ENCODE measurements at regions not wholly inside any gene's neighbourhood (a gene's known extent, or its start where the extent isn't known, plus 50 kb on each side); places are given as distances from the start of the nearest gene placed in this dataset.
"Not testable (repeated sequence)": the region's sequence is repeated elsewhere in the genome, so short reads cannot be mapped to it uniquely, and the experiment has no call there.

DNA sequence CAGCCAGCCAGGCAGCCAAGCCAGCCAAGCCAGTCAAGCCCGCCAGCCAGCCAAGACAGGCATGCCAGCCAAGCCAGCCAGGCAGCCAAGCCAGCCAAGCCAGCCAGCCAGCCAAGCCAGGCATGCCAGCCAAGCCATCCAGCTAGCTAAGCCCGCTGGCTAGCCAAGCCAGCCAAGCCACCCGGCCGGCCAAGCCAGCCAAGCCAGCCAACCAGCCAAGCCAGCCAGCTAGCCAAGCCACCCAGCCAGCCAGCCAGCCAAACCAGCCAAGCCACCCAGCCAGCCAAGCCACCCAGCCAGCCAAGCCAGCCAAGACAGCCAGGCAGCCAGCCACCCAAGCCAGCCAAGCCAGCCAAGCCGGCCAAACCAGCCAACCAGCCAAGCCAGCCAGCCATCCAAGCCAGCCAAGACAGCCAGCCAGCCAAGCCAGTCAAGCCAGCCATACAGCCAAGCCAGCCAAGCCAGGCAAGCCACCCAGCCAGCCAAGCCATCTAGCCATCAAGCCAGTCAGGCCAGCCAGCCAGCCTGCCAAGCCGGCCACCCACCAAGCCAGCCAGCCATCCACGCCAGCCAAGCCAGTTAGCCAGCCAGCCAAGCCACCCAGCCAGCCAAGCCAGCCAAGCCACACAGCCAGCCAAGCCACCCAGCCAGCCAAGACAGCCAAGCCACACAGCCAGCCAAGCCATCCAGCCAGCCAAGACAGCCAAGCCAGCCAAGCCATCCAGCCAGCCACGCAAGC, 349.2 kb upstream of the PLGLB2 start:
- dilution Hi-C loops (cut with MboI; ENCODE audit: extremely low pct_ligation_motif_present, low sequenced_read_pairs) = not testable (repeated sequence)

GRCh38 chr2:87401726-87402345, 346.1 kb upstream of the PLGLB2 start:
- Histone ChIP-seq H4K20me1 (ENCODE audit: control insufficient read depth, extremely low read depth, insufficient read depth, low read length) (no peaks in the 10 kb centered on the region), H3K36me3 (ENCODE audit: control insufficient read depth in 2 of 2, extremely low read depth in 1 of 2, insufficient read depth in 2 of 2, low read length in 2 of 2) (no peaks in the 10 kb centered on the region), H3K9me3 (ENCODE audit: control insufficient read depth, low read depth, low read length) (no peaks in the 10 kb centered on the region), H3K27ac (ENCODE audit: control insufficient read depth, insufficient read depth, low read length) (no peak overlapping the region), H3K4me3 (ENCODE audit: control insufficient read depth in 2 of 3, extremely low read depth in 1 of 3, insufficient read depth in 2 of 3, low read depth in 1 of 3, low read length in 3 of 3) (no peak overlapping the region), H3K27me3 (ENCODE audit: control insufficient read depth, extremely low read depth, insufficient read depth, low read length) (no peaks in the 10 kb centered on the region), H3K9me1 (ENCODE audit: control insufficient read depth, extremely low read depth, insufficient read depth, low read length) (no peaks in the 10 kb centered on the region), H2AFZ (ENCODE audit: control insufficient read depth, low read length) (no peak overlapping the region), H3K79me2 (ENCODE audit: control insufficient read depth, insufficient read depth, low read length) (no peaks in the 10 kb centered on the region), H3K4me2 (ENCODE audit: control insufficient read depth, extremely low read depth, insufficient read depth, low read depth, low read length) (no peak overlapping the region), H3K9ac (ENCODE audit: control insufficient read depth, extremely low read depth, insufficient read depth, low read length) (no peak overlapping the region), H3K4me1 (ENCODE audit: control insufficient read depth, extremely low read depth, insufficient read depth, low read length) (no peaks in the 10 kb centered on the region)
- dilution Hi-C loops (cut with MboI; ENCODE audit: extremely low pct_ligation_motif_present, low sequenced_read_pairs) = no loop called here
- DNase-seq (ENCODE audit: low read depth, low spot score) (no peak), FAIRE-seq (no peak)
- TF ChIP-seq EZH2 (IDR thresholded peaks at IDR 0.05; ENCODE audit: low read length) = no peak
- TF ChIP-seq, protein P1, sequence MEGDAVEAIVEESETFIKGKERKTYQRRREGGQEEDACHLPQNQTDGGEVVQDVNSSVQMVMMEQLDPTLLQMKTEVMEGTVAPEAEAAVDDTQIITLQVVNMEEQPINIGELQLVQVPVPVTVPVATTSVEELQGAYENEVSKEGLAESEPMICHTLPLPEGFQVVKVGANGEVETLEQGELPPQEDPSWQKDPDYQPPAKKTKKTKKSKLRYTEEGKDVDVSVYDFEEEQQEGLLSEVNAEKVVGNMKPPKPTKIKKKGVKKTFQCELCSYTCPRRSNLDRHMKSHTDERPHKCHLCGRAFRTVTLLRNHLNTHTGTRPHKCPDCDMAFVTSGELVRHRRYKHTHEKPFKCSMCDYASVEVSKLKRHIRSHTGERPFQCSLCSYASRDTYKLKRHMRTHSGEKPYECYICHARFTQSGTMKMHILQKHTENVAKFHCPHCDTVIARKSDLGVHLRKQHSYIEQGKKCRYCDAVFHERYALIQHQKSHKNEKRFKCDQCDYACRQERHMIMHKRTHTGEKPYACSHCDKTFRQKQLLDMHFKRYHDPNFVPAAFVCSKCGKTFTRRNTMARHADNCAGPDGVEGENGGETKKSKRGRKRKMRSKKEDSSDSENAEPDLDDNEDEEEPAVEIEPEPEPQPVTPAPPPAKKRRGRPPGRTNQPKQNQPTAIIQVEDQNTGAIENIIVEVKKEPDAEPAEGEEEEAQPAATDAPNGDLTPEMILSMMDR (optimal IDR thresholded peaks at IDR 0.05 in 1 of 3, IDR thresholded peaks at IDR 0.05 in 1 of 3, conservative IDR thresholded peaks at IDR 0.05 in 1 of 3; ENCODE audit: extremely low read depth in 1 of 3, insufficient read depth in 2 of 3, low read length in 3 of 3) = no peak

More for the DNA sequence above, 349.2 kb upstream of the PLGLB2 start:
- not testable (repeated sequence) for DNase-seq (ENCODE audit: low read depth, low spot score); H3K4me2 ChIP-seq (ENCODE audit: control insufficient read depth, extremely low read depth, insufficient read depth, low read depth, low read length); H3K9me3 ChIP-seq (ENCODE audit: control insufficient read depth, low read depth, low read length); H4K20me1 ChIP-seq (ENCODE audit: control insufficient read depth, extremely low read depth, insufficient read depth, low read length); H2AFZ ChIP-seq (ENCODE audit: control insufficient read depth, low read length); FAIRE-seq; H3K9ac ChIP-seq (ENCODE audit: control insufficient read depth, extremely low read depth, insufficient read depth, low read length); H3K4me3 ChIP-seq (ENCODE audit: control insufficient read depth in 2 of 3, extremely low read depth in 1 of 3, insufficient read depth in 2 of 3, low read depth in 1 of 3, low read length in 3 of 3); H3K4me1 ChIP-seq (ENCODE audit: control insufficient read depth, extremely low read depth, insufficient read depth, low read length); H3K36me3 ChIP-seq (ENCODE audit: control insufficient read depth in 2 of 2, extremely low read depth in 1 of 2, insufficient read depth in 2 of 2, low read length in 2 of 2); H3K27me3 ChIP-seq (ENCODE audit: control insufficient read depth, extremely low read depth, insufficient read depth, low read length); H3K9me1 ChIP-seq (ENCODE audit: control insufficient read depth, extremely low read depth, insufficient read depth, low read length); H3K27ac ChIP-seq (ENCODE audit: control insufficient read depth, insufficient read depth, low read length); H3K79me2 ChIP-seq (ENCODE audit: control insufficient read depth, insufficient read depth, low read length)

GRCh38 chr2:87403893-87404175, 344.1 kb upstream of the PLGLB2 start:
- Histone ChIP-seq H3K9me3 (ENCODE audit: control insufficient read depth, low read depth, low read length) (no peaks in the 10 kb centered on the region), H4K20me1 (ENCODE audit: control insufficient read depth, extremely low read depth, insufficient read depth, low read length) (no peaks in the 10 kb centered on the region), H3K79me2 (ENCODE audit: control insufficient read depth, insufficient read depth, low read length) (no peaks in the 10 kb centered on the region), H3K27ac (ENCODE audit: control insufficient read depth, insufficient read depth, low read length) (no peak overlapping the region), H2AFZ (ENCODE audit: control insufficient read depth, low read length) (no peak overlapping the region), H3K36me3 (ENCODE audit: control insufficient read depth in 2 of 2, extremely low read depth in 1 of 2, insufficient read depth in 2 of 2, low read length in 2 of 2) (no peaks in the 10 kb centered on the region), H3K27me3 (ENCODE audit: control insufficient read depth, extremely low read depth, insufficient read depth, low read length) (no peaks in the 10 kb centered on the region), H3K4me3 (ENCODE audit: control insufficient read depth in 2 of 3, extremely low read depth in 1 of 3, insufficient read depth in 2 of 3, low read depth in 1 of 3, low read length in 3 of 3) (no peak overlapping the region), H3K9me1 (ENCODE audit: control insufficient read depth, extremely low read depth, insufficient read depth, low read length) (no peaks in the 10 kb centered on the region), H3K4me2 (ENCODE audit: control insufficient read depth, extremely low read depth, insufficient read depth, low read depth, low read length) (no peak overlapping the region), H3K4me1 (ENCODE audit: control insufficient read depth, extremely low read depth, insufficient read depth, low read length) (no peaks in the 10 kb centered on the region), H3K9ac (ENCODE audit: control insufficient read depth, extremely low read depth, insufficient read depth, low read length) (no peak overlapping the region)
- TF ChIP-seq, protein P1 (optimal IDR thresholded peaks at IDR 0.05 in 1 of 3, IDR thresholded peaks at IDR 0.05 in 1 of 3, conservative IDR thresholded peaks at IDR 0.05 in 1 of 3; ENCODE audit: extremely low read depth in 1 of 3, insufficient read depth in 2 of 3, low read length in 3 of 3) = no peak
- TF ChIP-seq EZH2 (IDR thresholded peaks at IDR 0.05; ENCODE audit: low read length) = no peak
- dilution Hi-C loops (cut with MboI; ENCODE audit: extremely low pct_ligation_motif_present, low sequenced_read_pairs) = no loop called here
- FAIRE-seq (no peak), DNase-seq (ENCODE audit: low read depth, low spot score) (no peak)
